NCI-H146 (cell line): ENCODE measurements at regions not wholly inside any gene's neighbourhood (a gene's known extent, or its start where the extent isn't known, plus 50 kb on each side); places are given as distances from the start of the nearest gene placed in this dataset.

Source experiments
- DNase-seq: peaks from one replicate; lab custom pipeline; 2025; lab: John Stamatoyannopoulos, UW

DNA sequence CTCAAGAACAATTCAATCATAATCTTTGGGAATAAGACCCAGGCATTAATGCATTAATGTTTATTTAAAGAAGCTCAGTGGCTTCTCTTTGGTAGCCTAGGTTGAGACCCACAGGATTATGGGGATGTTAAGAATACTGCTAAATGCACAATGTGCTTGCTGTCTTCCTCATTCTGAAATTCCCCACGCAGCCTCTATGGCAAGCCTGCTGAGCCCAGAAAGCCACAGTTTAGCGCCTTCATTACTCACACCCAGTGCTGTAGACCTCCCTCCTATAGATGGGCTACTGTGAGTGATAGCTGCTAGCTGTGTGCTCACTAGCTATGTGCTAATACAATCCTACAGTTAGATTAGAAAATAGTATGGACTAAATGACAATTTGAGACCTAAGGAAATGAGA is 90.6 kb downstream of the TNFSF13B start:
- DNase-seq: no peak

DNA sequence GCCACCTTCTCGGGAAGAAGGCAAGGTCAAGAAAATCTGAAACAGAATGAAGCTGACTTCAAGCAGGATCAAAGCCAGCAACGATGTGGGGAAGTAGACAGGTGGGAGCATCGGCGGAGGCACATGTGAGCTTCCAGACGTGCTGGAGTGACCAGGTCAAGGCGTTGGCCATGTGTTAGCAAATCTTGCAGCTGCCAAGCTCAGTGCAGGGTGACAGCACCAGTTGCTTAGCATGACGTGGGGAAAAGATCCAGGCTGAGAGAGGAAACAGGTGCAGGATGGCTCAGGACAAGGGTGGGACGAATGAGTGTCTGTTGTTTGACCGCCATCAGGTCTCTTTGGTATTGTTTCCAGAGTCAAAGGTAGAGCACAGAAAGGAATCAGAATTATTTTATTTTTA is 92.3 kb downstream of the TNFSF13B start:
- peak; percentile 67 for DNase-seq

DNA sequence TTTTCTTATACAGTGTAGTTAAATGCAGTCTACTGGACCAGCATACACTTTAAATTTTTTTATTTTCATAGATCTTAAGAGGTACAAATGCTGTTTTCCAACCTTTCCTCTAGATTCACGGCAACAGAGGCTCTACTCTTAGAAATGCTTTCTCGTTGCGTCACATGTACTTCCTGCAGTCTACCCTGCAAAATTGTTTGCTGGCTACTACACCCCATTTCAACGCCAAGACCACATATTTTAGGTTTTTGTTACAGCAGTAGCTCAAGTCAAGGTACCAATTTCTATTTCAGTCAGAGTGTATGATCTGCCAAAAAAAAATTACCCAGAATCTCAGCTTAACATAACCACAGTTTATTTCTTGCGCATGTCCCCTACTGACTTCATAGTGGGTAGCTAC is 94.1 kb downstream of the TNFSF13B start:
- DNase-seq: no peak

DNA sequence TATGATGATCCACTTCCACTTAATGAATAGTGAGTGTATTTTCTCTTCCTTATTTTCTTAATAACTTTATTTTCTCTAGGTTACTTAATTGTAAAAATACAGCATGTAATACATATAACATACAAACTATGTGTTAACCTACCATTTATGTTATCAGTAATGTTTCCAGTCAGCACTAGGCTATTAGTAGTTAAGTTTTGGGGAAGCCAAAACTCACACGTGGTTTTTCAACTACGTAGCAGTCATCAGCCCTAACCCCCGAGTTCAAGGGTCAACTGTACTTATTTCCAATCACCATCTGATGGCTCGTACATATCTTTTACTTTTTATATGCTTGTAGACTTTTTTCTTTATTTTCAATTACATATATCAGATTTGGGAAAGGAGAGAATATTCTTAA is 95.7 kb downstream of the TNFSF13B start:
- no peak for DNase-seq

DNA sequence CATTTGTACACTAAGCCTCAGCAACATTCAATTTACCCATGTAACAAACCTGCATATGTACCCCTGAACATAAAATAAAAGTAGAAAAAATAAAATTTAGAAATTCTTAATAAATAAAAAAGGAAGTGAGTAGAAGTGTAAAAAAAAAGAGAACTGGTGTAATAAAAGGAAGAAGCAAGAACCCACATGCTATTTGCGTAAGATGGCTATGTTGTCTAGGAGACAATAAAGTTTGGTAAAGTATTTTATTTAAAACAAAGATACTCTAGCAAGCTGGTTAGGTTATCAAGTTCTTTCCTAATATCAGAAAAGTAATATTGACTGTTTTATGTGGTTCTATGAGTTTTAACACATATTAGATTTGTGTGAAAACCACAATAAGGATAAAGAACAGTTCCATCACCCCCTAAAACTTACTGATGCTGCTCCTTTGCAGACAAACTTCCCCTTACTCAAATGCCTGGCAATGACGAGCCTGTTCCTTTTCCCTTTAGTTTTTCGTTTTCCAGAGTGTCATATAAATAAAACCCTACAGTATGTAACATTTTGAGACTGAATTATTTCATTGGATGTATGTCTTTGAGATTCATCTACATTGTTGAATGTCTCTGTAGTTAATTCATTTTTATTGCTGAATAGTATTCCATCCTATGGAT is 98.9 kb downstream of the TNFSF13B start:
- no peak for DNase-seq

DNA sequence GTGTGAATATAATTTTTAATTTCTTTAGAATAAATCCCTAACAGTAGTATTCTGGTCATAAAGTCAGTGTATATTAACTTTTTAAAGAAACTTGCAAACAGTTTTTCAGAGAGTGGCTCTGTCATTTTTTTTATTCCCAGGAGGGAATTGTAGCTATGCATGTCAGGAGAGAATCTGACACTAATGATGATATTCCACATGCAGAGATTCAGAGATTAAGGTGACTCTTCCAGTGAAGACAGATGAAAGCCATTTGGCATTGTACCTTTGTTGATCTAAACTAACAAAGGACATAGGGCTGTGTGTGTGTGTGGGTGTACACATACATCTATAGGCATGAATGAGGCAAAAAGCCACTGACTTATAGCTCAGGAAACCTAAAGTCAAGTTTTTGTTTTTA is 99.9 kb downstream of the TNFSF13B start:
- no peak for DNase-seq

DNA sequence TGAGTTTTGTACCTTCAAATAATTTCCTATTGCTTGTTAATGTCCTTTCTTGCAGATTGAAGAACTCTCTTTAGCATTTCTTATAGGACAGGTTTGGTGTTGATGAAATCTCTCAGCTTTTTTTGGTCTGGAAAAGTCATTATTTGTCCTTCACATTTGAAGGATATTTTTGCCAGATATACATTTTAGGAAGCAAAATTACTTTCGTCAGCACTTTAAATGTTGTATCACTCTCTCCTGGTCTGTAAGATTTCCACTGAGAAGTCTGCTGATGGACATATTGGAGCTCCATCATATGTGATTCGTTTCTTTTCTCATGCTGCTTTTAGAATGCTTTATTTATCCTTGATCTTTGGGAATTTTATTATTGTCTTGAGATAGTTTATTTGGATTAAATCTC is 105.5 kb downstream of the TNFSF13B start:
- DNase-seq: no peak

DNA sequence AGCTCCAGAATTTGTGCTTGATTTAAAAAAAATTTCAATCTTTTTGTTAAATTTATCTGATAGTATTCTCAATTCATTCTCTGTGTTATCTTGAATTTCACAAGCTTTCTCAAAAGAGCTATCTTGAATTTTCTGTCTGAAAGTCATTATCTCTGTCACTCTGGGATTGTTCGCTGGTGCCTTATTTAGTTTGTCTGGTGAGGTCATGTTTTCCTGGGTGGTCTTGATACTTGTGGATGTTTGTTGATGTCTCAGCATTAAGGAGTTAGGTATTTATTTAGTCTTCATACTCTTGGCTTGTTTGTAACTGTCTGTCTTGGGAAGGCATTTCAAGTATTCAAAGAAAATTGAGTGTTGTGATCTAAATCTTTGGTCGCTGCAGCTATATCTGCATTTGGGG is 106.3 kb downstream of the TNFSF13B start:
- DNase-seq: no peak

DNA sequence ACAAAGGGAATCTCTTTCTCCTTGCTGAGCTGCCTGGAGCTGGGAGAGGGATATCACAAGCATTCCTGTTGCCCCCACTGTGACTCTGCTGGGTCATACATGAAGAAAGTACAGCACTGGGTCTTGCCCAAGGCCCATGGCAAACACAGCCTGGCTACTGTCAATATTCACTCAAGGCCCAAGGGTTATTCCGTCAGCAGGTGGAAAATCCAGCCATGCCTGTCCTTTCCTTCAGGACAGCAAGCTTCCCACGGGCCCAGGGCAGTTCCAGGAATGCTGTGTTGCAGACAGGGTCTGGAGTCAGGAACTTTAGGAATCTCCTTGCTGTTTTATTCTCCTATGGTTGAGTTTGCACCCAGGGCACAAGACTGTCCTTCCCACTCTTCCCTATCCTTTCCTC is 106.8 kb downstream of the TNFSF13B start:
- DNase-seq: no peak

DNA sequence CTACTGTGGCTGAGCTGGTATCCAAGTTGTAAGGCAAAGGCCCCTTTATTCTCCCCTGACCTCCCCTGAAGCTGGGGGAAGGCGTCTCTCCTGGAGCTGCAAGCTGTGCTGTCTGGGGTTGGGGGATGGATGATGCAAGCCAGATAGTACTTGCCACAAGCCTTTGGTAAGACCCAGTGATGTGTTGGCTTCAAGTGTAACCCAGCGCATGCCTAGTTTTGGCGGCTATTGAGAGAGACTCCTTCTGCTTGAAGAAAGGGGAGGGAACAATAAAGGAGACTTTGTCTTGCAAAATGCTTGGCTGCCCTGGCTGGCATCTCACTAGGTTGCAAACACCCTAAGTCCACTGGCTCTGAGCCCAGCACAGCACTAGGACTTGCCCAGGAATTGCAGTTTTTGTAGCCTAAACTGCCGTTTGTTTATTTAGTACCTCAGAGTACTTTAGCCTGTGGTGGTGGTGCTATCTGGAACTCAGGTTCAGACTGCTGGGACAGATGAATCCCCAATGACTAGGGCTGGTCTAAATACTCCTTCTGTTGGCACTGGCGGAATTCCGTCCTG is 108.2 kb downstream of the TNFSF13B start:
- DNase-seq: no peak

DNA sequence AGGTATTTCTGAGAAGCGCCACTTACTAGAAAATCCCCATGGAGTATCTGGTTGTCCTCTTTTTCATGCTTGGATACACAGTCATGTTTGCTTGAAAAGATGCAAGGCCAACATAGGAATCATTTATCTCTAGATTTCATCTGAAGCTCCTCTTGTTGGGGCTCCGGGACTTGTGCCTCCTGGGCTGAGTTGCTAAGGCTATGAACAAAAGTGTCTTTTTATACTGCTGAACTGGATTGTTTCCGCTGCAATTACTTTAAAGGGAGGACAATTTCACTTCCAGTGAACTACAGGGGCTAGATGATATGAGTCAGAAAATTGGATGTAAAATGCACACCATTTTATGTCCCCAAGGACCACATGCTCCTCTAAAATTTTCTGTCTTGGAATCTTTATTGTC is 114.1 kb downstream of the TNFSF13B start:
- no peak for DNase-seq

DNA sequence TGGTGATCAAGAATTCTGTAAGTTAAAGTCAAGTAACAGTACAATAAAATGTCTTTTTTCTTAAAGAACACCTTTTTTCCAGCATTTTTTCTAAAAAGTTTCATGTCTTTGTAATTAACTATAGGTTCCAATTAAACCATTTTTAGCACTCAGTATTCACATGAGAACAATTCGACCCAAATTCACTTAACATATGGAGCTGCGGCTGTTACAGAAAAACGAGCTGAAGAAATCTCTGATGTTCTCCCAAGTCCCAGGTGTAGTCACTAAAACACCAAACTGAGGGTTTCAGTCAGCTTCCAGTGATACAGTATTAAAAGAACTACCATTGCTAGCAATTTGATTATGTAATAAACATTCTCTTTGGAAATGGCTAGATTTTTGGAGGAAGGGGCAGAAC is 117.6 kb downstream of the TNFSF13B start:
- no peak for DNase-seq

DNA sequence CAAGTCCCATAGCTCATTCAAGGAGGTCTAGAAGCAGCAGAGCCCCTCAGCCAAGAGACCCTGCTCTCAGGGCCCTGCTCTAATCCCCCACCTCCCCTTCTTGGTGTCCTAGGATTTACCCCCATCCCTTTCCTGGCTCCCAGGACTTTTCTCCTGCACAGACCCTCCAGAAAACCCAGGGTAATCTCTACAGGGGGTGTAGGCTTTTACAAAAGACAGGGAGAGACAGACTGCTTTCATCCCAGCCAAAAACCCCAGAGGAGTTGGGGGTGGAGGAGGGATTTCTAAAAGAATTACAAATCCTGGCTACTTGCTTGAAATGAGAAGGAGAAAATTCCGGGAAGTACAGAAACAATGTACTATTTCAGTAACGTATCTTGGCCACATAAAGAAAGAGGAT is 133.3 kb downstream of the TNFSF13B start:
- DNase-seq: no peak

DNA sequence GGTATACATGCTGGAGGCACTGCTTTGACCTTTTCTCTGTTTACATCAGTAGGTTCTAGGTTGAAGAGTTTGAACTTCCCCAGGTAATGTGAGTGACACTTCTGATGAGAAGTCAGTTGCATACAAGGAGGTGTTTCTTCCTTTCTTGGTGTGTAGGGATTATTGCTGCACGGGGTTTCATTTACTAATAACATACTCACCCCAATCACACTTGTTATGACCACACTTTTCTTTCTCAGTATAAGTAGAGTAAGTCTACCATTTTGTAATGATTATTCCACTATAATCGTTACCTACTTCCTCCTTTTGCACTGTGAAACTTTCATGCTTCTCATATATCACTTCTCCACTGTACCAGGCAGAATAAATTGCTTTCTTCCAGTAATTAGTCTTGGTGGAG is 138.0 kb downstream of the TNFSF13B start:
- no peak for DNase-seq

DNA sequence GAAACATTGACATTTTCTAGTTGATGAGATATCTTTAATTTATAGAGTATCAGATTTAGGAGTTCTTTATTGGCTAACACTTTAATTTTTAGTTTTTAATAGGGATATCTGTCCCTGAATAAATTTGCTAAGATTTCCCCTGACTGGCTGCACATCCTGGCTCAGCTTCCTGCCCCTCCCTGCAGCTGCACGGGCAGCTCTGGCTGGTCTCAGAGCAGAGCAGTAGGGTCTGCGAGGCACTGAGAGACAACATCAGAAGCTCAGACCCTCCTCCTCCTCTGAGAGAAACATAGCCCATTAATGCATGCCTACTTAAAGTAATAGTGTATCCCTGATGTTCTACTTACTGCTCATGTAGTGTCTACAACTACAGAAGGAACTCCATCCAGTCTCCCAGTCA is 139.2 kb downstream of the TNFSF13B start:
- no peak for DNase-seq

DNA sequence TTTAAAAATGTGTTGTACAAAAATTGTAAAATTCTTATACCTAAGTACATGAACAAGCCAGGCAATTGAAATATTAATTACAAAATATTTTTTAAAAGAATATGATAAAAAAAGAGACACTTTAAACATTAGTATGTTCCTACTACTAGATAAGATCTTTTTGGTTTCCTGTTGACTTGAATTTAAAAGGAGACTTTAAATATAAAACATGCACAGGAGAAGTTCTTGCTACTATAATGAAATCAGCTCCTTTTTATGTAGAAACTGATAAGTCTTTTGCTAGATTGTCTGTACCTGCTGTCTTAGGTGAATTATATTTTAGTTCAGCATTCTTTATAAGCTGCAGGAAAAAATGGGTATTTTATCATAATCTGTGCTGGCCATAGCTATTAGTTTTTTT is 140.2 kb downstream of the TNFSF13B start:
- no peak for DNase-seq

DNA sequence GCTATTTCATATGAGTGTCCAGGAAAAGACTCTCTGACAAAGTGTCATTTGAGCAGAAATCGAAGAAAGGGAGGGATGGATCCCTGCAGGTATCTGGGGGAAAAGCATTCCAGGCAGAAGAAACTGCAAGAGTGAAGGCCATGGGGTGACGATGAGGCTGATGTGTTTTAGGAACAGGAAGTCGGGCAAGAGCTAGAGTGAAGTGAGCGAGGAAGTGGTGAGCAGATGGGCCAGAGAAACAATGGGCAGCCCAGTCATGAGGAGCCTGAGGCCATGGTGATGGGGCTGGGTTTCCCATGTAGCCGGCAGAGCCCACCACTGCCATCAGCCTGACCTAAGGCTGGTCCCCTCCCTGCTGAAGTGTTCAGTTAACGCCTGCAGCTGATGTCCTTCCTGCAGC is 150.2 kb downstream of the TNFSF13B start:
- no peak for DNase-seq

DNA sequence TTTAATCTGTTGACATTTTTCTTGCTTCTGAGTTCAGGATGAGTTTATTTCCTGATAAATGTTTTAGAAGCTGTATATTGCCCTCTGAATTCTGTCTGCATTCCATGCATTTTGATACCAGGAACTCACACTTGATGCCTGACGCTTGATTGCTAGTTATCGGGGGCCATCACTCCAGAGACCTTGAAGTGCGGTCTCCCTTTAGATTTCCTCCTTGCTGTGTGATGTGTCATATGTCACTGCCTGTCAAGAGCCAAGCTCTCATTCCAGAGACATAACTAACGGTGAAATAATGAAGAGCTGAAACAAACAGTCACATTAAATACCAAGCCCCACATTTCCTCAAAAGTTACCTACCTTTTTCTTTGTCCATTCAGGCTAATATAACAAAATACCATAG is 155.5 kb downstream of the TNFSF13B start:
- DNase-seq: no peak

DNA sequence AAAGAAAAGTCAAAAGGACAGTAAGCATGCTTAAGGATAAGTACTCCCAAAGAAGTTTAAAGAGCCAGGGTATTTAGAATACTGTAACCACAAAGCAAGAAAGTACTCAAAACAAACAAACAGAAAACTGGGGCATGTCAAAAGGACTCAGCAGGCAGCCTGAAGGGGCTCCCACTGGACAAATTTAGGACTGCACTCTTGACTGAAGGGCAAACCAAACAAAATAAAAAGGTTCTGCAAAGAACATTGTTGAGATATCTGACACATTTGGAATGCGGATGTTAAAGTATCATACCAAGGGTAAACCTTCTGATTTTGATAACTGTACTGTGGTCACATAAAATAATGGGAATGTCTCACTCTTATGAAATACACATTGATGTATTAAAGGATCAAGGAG is 157.4 kb downstream of the TNFSF13B start:
- DNase-seq: no peak

DNA sequence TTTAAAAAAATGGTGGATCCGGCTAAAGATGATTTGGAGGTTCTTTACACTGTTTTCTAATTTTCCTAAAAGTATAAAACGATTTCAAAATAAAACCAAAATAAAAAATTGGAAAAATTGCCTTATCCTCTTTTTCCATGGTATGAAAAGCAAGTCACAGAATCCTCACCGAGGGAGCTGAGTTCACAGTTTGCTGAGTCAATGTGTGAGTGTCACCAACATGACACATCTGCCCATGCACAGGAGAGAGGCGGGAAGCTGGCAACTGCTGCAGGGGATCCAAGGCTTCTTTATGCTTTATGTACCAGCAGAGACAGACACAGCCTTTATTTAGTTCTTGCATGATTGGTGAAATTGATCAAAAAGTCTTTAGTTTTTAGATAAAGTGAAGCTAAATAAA is 157.8 kb downstream of the TNFSF13B start:
- no peak for DNase-seq

DNA sequence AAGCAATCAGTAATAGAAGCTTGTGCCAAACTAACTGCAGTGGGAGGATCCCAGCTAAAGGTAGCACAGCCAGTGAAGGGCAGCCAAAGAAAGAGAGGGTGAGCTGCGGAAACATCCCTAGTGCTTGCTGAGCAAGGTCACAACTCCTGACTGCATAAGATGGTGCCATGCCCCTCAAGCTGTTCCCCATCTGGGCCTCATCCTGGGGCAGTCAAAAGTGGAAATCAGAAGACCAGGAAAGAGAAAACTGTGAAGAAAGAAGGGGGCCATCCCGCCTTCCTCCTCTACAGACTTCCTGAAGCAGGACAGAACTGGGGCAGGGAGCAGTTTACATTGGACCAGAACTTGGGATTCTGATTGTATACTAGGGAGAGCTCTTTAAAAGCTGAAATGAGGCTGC is 159.2 kb downstream of the TNFSF13B start:
- DNase-seq: no peak

DNA sequence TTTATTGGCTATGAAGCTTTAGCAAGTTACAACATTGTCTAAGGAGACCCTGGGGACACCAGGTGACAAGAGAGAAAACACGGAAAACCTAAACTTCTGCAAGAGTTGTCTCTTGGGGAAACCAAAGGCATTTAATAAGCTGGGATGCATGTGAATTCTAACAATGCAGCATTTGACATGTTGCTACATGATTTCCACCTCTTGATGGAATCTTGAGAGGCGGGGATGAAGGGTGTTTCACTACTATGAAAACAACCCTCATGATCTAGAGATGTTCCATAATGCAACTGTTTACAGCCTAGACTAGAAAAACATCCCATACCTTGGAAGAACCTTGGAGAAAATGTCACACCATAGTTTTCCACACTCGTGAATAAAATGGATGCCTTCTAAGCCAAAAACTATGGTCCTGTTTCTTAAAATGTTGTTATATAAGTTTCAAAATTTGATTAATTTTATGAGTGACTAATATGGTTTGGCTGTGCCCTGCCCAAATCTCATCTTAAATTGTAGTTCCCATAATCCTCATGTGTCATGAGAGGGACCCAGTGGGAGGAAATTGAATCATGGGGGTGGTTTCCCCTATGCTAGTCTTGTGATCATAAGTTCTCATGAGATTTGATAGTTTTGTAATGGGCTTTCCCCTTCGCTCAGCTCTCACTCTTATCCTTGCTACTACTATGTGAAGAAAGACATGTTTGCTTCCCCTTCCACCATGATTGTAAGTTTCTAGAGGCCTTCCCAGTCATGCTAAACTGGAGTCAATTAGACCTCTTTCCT is 164.6 kb downstream of the TNFSF13B start:
- no peak for DNase-seq

DNA sequence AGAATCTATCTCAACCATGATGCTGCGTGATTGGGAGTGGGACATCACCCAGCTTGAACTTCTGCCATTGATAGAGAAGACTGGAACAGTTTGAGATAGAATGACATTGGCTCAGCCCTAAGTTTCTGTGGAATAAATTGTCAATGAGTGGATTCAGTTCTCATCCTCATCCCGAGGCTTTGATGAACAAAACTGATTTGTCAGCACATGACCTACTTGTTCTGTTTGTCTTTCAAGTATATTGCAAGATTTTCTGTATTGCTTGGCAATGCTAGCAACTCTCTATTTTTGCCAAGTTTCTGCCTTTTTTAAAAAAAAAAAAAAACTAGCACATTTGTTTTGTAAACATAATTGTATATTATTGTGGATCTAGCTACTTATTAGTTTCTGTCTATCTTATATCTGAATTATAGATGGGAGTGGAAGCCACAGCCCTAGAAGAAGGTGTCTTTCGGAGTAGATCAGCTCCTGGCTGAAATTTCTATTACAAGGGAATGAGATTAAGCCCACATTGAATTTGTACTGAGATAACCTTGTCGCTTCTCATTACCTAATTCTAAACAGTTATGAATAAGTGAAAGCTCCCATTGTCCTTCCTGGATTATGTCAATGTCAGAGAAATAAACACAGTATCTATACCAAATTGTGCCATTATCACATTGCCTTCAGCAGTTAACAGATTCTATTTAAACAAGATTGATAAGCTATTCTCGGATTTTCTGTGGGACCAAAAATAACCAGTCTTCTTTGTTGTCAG is 166.1 kb downstream of the TNFSF13B start:
- no peak for DNase-seq
